ENCODE measurements at regions not wholly inside any gene's neighbourhood (a gene's known extent, or its start where the extent isn't known, plus 50 kb on each side); places are given as distances from the start of the nearest gene placed in this dataset.

DNA sequence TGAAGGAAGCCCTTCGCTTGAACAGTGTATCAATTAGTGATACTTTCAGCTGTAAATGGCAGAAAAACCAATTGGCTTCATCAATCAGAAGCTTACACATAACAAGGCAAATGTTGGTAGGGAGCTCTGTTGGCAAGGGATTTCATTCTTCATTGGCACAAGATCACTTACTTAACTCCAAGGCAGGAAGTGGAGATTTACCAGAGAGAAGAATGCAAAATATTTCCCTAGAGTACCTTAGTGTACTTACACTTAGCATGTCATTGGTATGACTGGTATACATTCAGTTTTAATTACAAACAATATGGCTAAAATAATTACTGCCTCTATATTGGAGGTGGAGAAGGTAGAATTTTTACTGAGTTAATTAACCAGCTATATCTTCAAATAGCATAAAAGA, 545.0 kb downstream of the GABRG1 start:
- TF ChIP-seq, protein P1, sequence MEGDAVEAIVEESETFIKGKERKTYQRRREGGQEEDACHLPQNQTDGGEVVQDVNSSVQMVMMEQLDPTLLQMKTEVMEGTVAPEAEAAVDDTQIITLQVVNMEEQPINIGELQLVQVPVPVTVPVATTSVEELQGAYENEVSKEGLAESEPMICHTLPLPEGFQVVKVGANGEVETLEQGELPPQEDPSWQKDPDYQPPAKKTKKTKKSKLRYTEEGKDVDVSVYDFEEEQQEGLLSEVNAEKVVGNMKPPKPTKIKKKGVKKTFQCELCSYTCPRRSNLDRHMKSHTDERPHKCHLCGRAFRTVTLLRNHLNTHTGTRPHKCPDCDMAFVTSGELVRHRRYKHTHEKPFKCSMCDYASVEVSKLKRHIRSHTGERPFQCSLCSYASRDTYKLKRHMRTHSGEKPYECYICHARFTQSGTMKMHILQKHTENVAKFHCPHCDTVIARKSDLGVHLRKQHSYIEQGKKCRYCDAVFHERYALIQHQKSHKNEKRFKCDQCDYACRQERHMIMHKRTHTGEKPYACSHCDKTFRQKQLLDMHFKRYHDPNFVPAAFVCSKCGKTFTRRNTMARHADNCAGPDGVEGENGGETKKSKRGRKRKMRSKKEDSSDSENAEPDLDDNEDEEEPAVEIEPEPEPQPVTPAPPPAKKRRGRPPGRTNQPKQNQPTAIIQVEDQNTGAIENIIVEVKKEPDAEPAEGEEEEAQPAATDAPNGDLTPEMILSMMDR (IDR thresholded peaks at IDR 0.05), result no peak
- no peak for TF ChIP-seq POLR2AphosphoS5 (IDR thresholded peaks at IDR 0.05)
- no peak for TF ChIP-seq EP300 (IDR thresholded peaks at IDR 0.05; ENCODE audit: low read depth)
